ENCODE measurements at regions not wholly inside any gene's neighbourhood (a gene's known extent, or its start where the extent isn't known, plus 50 kb on each side); places are given as distances from the start of the nearest gene placed in this dataset.

- TF ChIP-seq CTCF (IDR thresholded peaks at IDR 0.05) (no peak), POLR2A (IDR thresholded peaks at IDR 0.05) (no peak)
These were observed 141.2 kb downstream of the TEX29 start for GRCh38 chr13:111461445-111462149.

Data from uterus (tissue), 2 donors.